ENCODE measurements at regions not wholly inside any gene's neighbourhood (a gene's known extent, or its start where the extent isn't known, plus 50 kb on each side); places are given as distances from the start of the nearest gene placed in this dataset.

GRCh38 chr13:55493297-55493696 is 1647.4 kb upstream of the PRR20A start:
- no peaks in the 10 kb centered on the region for H3K4me1 ChIP-seq (ENCODE audit: insufficient read depth, low read length)

DNA sequence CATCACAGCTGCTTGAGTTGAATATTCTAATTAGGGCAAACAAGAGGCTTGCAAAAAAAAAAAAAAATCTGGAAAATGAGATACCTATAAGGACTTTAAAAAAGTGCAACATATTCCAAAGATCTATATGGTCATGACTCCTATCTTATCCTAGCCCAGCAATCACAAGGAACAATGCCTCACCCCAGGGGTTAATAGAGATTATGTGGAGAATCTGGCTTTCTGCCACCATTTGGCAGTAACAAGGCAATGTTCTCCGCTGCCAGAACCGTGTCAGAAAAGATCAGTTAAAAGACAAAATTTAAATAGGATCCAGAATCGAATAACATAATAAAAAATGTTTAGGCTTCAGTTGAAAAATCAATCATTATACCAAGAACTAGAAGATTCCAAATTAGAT is 1643.2 kb upstream of the PRR20A start:
- no peak overlapping the region for H3K4me2 ChIP-seq (ENCODE audit: insufficient read depth, low read length)
- TF ChIP-seq, protein P1, sequence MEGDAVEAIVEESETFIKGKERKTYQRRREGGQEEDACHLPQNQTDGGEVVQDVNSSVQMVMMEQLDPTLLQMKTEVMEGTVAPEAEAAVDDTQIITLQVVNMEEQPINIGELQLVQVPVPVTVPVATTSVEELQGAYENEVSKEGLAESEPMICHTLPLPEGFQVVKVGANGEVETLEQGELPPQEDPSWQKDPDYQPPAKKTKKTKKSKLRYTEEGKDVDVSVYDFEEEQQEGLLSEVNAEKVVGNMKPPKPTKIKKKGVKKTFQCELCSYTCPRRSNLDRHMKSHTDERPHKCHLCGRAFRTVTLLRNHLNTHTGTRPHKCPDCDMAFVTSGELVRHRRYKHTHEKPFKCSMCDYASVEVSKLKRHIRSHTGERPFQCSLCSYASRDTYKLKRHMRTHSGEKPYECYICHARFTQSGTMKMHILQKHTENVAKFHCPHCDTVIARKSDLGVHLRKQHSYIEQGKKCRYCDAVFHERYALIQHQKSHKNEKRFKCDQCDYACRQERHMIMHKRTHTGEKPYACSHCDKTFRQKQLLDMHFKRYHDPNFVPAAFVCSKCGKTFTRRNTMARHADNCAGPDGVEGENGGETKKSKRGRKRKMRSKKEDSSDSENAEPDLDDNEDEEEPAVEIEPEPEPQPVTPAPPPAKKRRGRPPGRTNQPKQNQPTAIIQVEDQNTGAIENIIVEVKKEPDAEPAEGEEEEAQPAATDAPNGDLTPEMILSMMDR (IDR thresholded peaks at IDR 0.05; ENCODE audit: extremely low read depth, low read depth, low read length): no peak
- H3K27me3 ChIP-seq (ENCODE audit: insufficient read depth, low read length): no peaks in the 10 kb centered on the region
- no peak overlapping the region for H3K4me3 ChIP-seq (ENCODE audit: insufficient read depth, low read length)
- no peaks in the 10 kb centered on the region for H3K36me3 ChIP-seq (ENCODE audit: insufficient read depth, low read length)
- no peaks in the 10 kb centered on the region for H4K20me1 ChIP-seq (ENCODE audit: insufficient read depth, low read length)
- no peak overlapping the region for H2AFZ ChIP-seq (ENCODE audit: low read length)
- H3K27ac ChIP-seq (ENCODE audit: low read depth, low read length): no peak overlapping the region
- H3K9me3 ChIP-seq (ENCODE audit: low read depth, low read length): peaks cover 3% of the 10 kb centered on the region
- no peaks in the 10 kb centered on the region for H3K79me2 ChIP-seq (ENCODE audit: insufficient read depth, low read length)
- DNase-seq (ENCODE audit: insufficient read length, low spot score, missing footprints): peak; percentile 3
- H3K4me1 ChIP-seq (ENCODE audit: insufficient read depth, low read length): no peaks in the 10 kb centered on the region

More at GRCh38 chr13:55493297-55493696, 1647.4 kb upstream of the PRR20A start:
- Histone ChIP-seq H4K20me1 (ENCODE audit: insufficient read depth, low read length) (no peaks in the 10 kb centered on the region), H3K9me3 (ENCODE audit: low read depth, low read length) (peaks cover 3% of the 10 kb centered on the region), H3K27ac (ENCODE audit: low read depth, low read length) (no peak overlapping the region), H3K27me3 (ENCODE audit: insufficient read depth, low read length) (no peaks in the 10 kb centered on the region), H2AFZ (ENCODE audit: low read length) (no peak overlapping the region), H3K4me3 (ENCODE audit: insufficient read depth, low read length) (no peak overlapping the region), H3K4me2 (ENCODE audit: insufficient read depth, low read length) (no peak overlapping the region), H3K36me3 (ENCODE audit: insufficient read depth, low read length) (no peaks in the 10 kb centered on the region), H3K79me2 (ENCODE audit: insufficient read depth, low read length) (no peaks in the 10 kb centered on the region)
- TF ChIP-seq, protein P1 (IDR thresholded peaks at IDR 0.05; ENCODE audit: extremely low read depth, low read depth, low read length): no peak
- no peak for DNase-seq (ENCODE audit: insufficient read length, low spot score, missing footprints)

DNA sequence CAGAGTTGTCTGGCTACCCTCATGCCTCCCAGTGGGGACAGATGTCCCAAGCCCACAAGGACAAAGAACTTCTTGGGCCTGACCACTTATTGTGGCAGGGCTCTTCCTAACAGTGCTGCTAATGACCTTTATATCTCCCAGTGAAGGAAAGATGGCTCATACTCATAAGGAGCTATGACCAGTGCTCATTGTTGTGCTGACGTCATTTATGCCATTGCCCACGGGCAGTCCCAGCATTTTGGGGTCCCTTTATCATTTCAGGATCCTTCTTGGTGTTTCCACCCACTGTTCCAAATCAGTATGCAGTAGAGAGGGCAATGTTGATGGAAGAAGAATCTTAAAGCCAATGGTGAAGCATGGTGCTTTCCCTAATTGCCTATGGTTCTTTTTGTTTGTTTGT is 1640.0 kb upstream of the PRR20A start:
- Histone ChIP-seq H3K4me2 (ENCODE audit: insufficient read depth, low read length) (no peak overlapping the region), H3K4me1 (ENCODE audit: insufficient read depth, low read length) (no peaks in the 10 kb centered on the region)
- TF ChIP-seq, protein P1 (IDR thresholded peaks at IDR 0.05; ENCODE audit: extremely low read depth, low read depth, low read length): no peak

DNA sequence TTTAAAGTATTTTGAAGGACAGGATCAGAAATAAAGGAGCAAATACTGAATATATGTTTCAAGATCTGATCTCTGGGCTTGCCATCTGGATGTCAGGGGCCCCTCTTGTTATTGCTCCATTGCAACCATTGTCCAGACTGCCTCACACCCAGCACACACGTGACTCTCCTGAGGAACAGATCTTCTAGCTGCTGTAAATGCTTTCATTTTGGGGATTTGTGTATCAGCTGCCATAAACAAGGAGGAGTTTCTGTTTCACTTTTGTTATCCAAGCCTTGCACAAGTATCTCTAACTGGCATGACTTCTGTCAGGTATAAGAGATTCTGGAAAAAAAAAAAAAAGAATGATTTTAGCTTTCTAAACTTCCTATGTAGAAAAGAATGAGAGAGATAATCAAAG is 1624.1 kb upstream of the PRR20A start:
- DNase-seq (ENCODE audit: insufficient read length, low spot score, missing footprints): no peak
- H3K9me3 ChIP-seq (ENCODE audit: low read depth, low read length): no peaks in the 10 kb centered on the region
- no peaks in the 10 kb centered on the region for H3K27me3 ChIP-seq (ENCODE audit: insufficient read depth, low read length)
- H3K4me1 ChIP-seq (ENCODE audit: insufficient read depth, low read length): no peaks in the 10 kb centered on the region
- no peak overlapping the region for H3K4me3 ChIP-seq (ENCODE audit: insufficient read depth, low read length)
- H3K4me2 ChIP-seq (ENCODE audit: insufficient read depth, low read length): no peak overlapping the region
- TF ChIP-seq, protein P1 (IDR thresholded peaks at IDR 0.05; ENCODE audit: extremely low read depth, low read depth, low read length): no peak
- no peaks in the 10 kb centered on the region for H3K79me2 ChIP-seq (ENCODE audit: insufficient read depth, low read length)
- no peak overlapping the region for H2AFZ ChIP-seq (ENCODE audit: low read length)
- H4K20me1 ChIP-seq (ENCODE audit: insufficient read depth, low read length): no peaks in the 10 kb centered on the region
- H3K36me3 ChIP-seq (ENCODE audit: insufficient read depth, low read length): no peaks in the 10 kb centered on the region
- H3K27ac ChIP-seq (ENCODE audit: low read depth, low read length): no peak overlapping the region

More for the DNA sequence above, 1640.0 kb upstream of the PRR20A start:
- H3K9me3 ChIP-seq (ENCODE audit: low read depth, low read length): peaks cover 3% of the 10 kb centered on the region
- no peak overlapping the region for H3K27ac ChIP-seq (ENCODE audit: low read depth, low read length)
- no peak overlapping the region for H2AFZ ChIP-seq (ENCODE audit: low read length)
- H3K27me3 ChIP-seq (ENCODE audit: insufficient read depth, low read length): no peaks in the 10 kb centered on the region
- no peaks in the 10 kb centered on the region for H3K79me2 ChIP-seq (ENCODE audit: insufficient read depth, low read length)
- DNase-seq (ENCODE audit: insufficient read length, low spot score, missing footprints): no peak
- H3K36me3 ChIP-seq (ENCODE audit: insufficient read depth, low read length): no peaks in the 10 kb centered on the region
- H3K4me3 ChIP-seq (ENCODE audit: insufficient read depth, low read length): no peak overlapping the region
- no peaks in the 10 kb centered on the region for H4K20me1 ChIP-seq (ENCODE audit: insufficient read depth, low read length)

Data from osteoblast (primary cell).